Inferior parietal cortex (tissue), 1 donor: ENCODE measurements at regions not wholly inside any gene's neighbourhood (a gene's known extent, or its start where the extent isn't known, plus 50 kb on each side); places are given as distances from the start of the nearest gene placed in this dataset.
"Not testable (repeated sequence)": the region's sequence is repeated elsewhere in the genome, so short reads cannot be mapped to it uniquely, and the experiment has no call there.

ENCODE experiments used
- DNase-seq: peaks from one replicate; pipeline ENCODE4 v3.0.0-alpha.2; 2016; ENCODE audit errors: extremely low spot score

DNA sequence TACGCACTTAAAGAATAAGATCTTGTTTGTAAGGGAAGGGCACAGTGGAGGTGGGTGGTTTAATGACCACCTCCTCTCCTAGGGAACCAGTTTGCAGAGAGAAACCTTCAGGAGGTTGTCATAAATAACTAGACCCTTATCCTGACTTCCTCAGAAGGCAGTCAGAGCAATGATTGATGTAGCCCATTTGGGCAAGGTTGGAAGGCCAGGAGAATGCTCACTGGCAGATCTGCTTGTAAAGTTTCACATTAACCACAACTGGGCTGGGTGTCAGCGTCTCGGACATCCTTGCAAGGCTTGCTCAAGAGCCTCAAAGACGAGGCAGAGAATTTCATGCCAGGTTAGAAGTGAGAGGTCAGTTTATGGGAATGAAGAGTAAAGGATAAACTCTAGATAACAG is 87.6 kb upstream of the TRABD2B start:
- no peak for DNase-seq

DNA sequence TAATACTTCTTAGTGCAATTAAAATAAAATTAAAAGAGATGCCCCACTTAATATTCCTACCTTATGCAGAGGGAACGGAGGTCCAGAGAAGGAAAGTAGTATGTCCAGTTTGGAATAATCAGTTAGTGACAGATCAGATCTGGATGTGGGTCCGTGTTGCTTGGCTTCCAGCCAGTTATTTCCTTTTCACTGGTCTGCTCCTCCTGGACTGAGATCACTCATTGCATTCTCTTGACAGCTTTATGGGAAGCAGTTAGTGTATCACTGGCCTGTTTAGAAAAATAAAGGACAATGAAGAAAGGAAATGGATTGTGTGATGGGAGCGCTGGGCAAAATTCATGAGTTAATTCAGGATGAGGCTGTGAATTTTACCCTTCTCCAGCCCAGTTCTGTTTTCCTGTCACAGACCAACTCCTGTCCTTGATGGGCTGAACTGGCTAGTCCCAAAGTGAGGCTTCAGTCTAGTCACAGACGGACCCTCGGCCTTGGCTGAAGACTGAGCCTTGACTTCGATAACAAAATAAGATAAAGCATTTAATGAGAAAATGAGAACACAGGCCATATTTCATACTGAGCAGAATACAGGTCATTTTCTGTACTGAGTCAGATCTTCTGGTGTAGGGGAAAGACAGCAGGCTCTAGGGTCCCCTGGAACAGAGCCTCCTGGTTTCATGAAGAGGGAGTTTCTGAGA is 85.2 kb upstream of the TRABD2B start:
- no peak for DNase-seq

DNA sequence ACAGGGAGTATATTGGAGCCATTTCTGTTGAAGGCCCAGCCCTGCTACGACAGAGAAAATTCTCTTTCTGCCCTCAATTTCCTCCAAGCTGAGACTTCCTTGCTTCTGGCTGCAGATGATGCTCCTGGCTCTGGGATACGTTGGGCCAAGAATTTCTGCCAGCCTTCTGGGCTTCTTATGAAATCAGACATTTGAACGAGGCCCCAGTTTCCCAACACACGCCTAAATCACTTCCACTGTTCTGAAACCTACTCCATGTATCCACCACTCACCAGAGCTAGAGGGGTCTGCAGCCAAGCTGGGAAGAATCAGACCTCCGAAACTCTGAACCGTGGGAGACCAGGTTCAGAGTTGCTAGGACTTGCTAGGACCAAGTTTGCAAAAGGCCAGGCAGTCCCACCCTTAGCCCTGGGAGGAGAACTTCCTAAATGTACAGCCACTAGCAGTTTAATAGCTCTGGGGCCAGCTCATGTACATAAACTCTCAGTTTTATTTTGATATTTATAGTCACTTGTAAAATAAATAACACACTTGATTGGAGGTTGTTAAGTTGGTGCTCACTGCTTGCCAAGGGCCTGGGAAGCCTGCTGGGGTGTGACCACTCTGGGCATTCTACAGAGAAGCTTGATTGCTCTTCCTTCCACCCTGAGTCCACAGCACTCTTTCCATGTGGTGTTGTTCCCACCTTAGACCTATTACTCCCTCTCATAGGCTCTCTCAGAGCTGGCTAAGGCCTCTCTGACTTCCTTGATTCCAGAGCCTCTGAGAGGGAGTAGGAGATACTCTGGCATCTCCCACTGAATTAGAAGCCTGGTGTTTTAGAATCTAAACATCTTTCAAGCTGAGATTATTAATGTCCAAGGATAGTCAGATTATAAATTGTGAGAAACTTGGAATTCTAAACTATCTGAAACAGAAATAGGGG is 83.4 kb upstream of the TRABD2B start:
- no peak for DNase-seq

DNA sequence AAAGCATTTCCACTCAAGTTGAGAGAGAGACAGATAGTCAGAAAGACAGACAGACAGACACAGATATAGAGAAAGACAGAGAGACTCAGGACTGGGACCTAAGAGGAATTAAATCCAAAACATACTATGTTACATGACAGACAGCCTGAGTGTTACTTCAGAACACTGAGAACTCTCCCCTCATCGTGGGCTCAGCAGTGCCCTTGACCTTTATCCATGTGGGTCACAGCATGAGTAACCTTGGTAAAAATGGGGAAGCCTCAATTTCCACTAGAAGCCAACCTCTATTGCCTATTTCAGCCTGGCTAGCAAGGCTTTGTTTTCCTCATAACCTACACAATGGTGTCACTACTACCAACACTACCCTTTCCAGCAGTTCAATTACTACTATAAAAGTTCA is 81.9 kb upstream of the TRABD2B start:
- no peak for DNase-seq

DNA sequence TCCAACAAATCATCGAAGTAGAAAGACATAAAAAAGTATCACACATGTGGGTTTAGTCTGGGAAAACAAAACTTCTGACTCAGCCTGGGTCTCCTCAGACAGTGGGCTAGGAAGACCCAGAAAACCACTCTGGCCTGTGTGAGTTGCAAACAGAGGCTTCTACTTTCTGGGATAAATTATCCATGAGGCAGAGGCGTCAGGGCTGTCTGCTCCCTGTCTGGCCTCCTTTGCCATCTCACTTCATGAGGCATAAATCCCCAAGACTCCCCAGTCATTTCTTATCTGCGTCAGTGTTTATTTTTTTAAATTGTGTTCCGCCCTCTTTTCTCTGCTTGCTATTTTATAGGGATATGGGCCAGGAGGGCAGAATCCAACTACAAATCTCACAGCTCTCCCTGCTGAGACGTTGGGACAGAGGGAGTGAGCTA is 80.6 kb upstream of the TRABD2B start:
- DNase-seq: no peak

DNA sequence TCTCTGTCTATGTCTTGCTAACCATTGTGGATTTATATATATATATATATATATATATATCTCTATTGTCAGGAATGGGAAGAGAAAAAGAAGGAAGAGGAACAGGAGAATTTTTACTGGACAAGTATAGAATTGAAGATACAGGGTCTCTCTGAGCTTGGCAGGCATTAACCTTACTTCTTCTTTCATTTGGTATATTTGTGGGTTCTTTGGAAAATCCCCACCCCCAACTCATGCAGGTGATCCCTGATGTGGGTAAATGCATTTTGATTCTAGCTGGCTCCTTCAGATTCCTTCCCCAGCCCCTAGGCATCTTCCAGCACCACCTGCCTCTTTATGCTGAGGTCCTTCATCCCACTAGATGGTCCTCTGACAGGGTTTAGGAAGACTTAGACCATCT is 78.8 kb upstream of the TRABD2B start:
- no peak for DNase-seq

DNA sequence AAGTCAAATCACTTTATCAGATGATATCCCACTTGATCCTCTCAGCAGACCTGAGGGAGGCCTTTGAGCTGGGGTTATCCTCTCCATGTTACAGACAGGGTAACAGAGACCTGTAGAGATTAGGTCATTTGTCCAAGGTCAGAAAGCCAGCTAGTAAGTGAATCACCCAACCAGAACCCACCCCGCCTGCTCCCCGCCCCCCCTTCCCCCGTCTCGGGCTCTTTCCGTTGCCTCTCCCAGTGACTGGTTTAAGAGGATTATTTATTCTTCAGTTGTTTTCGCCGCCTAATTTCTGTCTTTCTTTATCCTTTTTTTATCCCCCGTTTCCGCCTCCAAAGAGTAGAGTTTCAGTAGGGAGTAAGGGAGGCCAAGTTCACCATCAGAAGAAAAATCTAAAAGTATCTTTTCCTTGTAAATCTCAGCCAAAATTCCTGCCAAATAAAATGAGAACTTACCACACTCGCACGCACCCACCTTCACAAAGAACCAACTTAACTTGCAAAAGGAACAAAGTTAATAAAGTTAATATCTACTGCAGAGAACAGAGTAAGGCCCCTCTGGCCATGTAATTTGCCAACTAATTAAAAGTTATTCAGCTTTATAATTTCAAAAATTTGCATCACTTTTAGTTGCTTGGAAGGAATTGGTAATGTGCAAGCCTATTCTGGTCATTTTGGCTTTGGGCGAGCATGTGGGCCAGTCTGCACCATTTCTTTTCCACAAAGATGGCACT is 76.8 kb upstream of the TRABD2B start:
- DNase-seq: no peak

DNA sequence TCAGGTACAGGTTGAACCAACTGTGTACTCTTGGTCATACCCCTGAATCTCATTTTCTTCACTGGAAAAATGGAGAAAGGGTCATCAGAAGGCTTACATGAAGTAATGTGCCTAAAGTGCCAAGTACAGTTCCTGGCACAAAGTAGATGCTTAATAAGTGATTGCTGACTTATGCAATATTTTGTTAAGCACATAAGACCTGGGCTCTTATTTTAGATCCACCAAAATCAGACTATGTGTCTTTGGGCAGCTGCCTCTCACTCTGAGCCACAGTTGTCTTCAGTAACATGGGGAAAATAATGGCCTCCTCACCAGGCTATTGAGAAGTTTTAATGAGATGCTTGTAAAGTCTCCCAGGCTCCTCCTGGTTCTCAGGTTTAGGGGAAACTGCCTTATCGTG is 74.3 kb upstream of the TRABD2B start:
- DNase-seq: no peak

DNA sequence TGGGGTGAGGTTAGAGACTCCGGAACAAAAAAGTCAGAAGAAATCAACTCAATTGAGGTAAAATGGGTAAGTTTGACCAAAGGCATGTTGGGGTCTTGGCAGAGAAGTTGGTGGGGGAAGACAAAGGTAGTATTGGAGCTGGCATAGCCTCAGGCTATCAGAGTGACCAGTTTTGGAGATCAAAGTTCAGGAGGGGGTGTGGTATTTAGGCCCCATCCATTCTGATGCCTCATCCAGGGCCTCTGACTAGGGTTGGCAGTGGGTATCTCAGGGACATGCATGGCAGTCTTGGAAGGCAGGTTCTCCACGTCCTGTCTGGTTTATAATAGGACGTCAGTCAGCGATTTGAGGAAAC is 73.2 kb upstream of the TRABD2B start:
- no peak for DNase-seq

DNA sequence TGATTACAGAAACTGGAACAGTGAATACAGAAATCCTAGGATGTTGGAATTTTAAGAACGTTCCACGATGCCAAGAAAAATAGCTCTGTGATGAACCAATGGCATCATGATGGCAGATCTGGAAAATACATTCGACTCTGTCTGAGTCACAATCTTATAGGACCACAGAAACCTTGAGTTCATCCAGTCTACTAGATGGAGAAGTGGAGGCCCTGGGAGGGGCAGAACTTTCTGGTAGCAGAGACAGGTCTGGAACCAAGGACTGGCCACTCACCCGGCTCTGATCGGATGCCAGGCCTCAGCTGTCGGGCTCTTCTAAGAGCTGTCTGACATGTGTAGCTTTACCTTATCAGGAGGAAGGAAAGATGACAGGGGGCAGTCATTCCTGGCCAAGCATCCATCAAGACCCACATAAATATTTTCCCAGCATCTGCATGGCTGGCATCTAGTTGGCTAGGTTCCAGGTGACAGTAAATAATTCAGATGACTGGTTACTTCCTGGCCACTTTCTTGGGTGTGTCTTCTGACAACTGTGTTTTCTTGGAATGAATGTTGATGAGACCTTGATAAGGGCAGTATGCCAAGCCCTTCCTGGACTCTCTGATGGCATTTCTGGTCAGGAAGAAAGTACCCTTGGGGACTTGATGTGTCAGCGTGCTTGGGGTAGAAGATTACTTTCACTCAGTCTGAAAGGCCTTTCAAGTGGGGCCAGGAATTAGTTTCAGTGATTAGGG is 72.6 kb upstream of the TRABD2B start:
- peak; percentile 8 for DNase-seq

DNA sequence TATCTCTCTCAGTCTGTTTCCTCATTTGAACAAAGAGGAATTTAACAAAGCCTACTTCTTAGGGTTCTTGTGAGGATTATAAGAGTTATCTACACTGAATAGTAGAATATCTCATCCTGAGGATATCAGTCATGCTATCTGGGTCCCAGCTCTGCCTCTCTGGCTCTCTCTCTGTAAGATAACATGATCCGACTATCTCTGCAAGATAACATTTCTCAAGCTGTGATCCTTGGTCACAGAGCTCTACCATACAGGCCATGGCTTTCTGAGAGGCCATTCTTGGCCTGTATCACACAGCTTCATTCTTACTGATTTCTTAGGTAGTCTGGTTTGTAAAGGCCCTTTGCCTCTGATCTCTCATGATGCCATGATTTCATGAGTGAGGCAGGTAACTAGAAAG is 71.0 kb upstream of the TRABD2B start:
- DNase-seq: no peak

DNA sequence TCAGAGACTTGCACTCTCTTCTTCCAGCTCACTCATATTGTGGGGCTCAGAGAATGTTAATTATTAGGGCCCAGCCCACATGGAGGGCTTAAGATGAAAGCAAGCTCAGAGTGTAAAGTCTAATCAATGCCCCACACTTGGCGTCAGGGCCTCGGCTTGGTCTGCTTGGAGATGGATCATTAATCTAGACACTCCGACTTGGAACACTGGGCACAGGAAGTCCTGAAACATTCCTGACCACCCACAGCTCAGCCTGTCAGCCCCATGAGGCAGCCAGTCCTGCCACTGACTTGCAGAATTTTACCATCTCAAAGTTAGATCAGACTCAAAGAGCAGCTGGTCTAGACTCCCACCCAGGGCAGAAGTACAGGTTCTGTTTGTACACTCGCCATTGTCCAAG is 69.8 kb upstream of the TRABD2B start:
- DNase-seq: no peak

DNA sequence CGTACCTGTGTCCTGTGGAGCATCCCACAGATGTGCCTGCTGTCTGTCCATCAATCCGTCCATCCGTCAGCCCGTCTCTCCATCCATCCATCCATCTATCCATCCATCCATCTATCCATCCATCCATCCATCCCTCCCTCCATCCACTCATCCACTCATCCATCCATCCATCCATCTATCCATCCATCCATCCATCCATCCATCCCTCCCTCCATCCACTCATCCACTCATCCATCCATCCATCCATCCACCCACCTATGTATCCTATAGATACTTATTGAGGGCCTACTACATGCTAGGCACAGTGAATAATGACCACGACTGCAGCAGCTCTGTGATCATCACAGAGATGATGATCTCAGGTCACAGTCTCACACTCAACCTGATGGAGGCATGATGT is 67.5 kb upstream of the TRABD2B start:
- DNase-seq: not testable (repeated sequence)

DNA sequence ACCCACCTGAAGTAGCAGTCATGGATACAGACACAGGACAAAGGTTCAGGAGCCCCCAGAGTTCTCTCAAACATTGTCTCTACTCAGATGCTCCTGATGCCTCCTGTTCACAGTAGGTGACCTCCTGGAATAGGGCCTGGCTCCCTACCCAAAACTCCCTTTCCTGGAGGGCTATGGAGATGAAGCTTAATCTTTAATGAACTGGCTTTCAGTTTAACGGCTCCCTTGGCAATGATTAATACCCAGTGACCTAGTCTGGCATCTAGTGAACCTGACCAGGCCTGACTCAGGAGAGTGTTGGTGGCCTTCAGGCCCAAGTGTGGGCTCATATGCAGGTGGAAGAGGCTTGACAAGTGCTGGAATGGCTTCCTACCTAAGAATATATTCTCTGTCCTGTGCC is 65.2 kb upstream of the TRABD2B start:
- DNase-seq: no peak

DNA sequence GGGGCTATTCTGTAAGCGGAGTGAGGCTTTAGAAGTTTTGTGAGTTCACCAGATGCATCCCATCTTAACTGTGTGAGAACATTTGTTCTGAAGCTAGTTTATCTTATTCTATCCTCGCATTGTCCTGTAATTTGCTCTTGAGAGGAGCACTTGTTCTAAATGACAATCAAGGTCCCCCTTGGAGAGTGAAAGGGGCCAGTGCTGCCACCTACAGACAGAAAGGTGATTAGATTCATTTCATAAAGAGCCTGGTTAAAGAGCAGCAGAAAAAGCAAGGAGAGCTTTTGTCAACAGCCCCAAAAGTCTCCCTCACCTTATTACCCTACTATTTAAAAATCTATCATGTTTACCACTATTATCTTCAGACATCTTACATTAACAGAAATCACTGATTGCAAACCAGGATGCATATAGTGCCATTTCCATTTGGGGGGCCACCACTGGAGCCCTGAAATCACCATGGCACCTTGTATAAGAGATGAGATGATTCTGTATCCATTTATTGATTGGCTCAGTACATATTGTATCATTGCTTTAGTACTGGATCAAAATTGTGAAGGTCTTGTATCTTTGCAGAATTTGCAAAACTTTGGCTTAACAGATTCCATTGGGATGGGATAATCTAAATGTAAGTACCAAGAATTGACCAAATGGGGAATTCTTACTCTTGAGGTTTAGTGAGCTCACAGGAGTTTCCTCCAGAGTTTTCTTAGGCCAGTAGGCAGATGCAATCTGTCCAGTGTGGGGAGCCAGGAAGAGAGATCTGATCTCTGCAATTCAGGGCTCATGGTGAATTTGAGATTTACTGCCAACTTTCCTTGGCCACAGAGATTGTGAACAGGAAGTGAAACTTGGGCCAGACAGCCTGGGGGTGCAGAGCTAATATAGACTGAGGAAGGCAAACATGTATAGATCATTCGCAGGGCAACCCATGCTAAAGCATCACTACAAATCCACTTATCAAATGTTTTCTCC is 64.3 kb upstream of the TRABD2B start:
- DNase-seq: peak; percentile 90

DNA sequence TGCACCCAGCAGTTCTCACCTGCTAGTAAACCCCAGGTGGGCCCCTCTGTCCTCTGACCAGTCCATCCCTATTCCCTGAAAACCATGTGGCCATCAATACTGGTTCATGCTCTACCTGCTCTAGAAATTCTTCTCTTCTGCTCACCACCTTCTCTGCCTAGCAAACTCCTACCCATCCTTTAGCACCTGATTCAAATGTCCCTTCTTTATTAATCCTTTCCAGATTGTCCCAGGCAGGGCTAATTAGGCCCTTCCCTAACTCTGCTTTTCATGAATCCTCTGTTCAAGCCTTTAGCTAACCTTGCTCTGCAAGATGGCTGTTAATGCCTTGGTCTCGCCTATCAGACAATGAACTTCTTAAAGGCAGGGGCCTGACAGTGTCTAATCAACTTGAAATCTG is 62.1 kb upstream of the TRABD2B start:
- no peak for DNase-seq

DNA sequence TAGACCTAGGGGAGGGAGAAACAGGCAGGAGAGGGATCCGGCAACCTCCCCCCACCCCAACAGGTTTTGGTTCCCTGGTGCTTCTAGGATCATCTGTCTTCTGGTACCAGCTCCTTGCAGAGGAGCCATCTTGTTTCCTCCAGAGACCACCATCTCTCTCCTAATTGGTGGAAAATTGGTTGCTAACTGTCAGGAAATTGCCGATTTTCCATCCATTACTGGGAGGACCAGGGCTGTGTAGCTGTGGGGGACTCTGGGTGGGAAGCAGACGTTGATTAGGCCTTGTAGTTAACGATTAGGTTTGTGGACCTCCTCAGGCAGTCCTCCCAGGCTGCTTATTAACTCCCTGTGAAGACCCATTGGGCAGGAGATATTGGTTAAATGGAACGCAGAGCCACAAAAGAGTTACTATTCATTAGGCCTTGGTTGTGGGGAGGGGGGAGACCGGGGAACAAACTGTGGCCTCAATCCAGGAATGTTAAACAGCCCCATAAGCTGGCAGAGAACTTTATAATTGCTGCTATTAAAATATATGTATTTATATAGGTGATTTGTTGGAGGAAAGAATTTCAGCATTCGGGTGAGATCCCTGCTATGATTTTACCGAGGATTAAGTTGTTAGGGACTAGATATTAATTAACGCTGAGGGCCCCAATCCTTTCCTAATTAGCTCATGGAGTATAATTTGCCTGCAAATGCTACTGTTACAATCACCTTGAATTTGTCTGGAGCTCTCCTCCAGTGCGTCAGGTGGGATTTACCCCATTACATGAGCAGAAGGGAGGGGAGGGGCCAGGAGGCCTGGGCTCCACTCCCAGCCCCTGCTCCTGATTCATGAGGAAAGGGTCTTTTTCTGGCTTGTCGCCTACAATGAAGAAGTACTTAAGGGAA is 61.2 kb upstream of the TRABD2B start:
- DNase-seq: no peak

DNA sequence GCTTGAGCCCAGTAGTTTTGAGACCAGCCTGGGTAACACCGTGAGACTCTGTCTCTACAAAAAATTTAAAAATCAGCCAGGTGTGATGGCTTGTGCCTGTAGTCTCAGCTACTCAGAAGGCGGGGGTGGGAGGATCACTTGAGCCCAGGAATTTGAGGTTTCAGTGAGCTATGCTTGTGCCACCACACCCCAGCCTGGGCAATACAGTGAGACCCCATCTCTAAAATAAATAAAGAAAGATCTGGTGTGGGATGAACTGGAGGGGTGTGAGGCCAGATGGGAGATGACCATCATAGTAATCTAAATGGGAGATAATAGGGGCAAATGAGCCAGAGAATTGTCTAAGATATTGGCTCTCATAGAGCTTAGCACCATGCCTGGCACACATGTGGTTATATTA is 60.1 kb upstream of the TRABD2B start:
- DNase-seq: no peak

DNA sequence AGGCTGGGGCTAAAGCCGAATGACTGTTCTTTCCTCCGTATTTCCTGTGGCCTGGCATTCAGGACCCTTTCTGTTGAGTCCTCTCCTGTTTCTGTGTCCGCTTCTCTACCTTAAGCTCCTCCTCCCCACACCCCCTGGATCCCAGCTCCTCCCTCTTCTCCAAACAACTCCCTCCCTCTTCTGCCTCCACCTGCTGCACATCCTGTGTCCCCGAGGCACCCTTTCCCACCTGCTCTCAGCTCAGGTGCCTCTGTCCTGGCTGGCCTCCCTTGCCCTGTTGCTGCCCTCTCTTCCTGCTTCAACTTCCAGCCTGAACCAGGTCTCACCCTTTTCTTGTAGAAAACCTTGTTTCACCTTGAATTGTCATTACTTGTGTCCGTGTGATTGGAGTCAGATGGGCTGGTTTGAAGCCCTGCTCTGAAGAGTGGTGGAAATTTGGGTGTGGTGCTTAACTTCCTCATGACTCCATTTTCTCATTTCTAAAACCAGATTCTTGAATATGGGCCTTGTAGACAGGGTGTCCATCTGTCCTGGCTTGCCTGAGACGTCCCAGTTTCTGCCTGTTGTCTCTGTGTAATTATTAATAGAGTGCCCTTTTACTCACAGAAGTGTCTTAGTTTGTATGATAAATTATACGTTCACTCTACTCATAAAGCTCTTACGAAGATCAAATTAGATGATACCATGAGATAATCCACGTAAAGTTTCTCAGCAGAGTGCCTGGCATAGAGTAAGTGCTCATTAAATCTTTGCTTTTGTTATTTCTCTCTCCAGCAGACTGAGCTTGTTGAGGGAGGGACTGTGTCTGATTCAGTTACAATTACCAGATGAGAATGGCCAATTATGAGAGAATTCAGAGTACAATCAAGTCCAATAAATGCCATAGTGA is 58.9 kb upstream of the TRABD2B start:
- no peak for DNase-seq
